NCI-H1092 (cell line): ENCODE measurements at regions not wholly inside any gene's neighbourhood (a gene's known extent, or its start where the extent isn't known, plus 50 kb on each side); places are given as distances from the start of the nearest gene placed in this dataset.
A peak's percentile ranks its signal among the peaks of the same experiment; 100 is the strongest.
"Not testable (repeated sequence)": the region's sequence is repeated elsewhere in the genome, so short reads cannot be mapped to it uniquely, and the experiment has no call there.

Experiments used
- DNase-seq: peaks from one replicate; lab custom pipeline; 2025; lab: John Stamatoyannopoulos, UW

DNA sequence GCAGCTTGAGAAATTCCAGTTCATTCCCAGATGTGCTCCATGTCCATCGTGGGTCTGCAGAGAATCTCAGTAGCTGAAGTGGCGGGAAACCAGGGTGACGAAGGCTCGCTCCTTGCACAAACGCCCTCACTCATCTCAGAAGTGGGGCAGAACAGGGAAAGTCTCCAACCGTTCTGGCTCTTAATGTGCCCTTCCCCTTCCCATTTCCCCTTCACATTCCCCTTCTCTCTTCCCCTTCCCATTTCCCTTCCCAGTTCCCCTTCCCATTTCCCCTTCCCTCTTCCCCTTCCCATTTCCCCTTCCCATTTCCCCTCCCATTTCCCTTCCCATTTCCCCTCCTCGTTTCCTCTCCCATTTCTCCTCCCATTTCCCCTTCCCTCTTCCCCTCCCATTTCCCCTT, 108.5 kb downstream of the OLFM1 start:
- DNase-seq, result not testable (repeated sequence)

DNA sequence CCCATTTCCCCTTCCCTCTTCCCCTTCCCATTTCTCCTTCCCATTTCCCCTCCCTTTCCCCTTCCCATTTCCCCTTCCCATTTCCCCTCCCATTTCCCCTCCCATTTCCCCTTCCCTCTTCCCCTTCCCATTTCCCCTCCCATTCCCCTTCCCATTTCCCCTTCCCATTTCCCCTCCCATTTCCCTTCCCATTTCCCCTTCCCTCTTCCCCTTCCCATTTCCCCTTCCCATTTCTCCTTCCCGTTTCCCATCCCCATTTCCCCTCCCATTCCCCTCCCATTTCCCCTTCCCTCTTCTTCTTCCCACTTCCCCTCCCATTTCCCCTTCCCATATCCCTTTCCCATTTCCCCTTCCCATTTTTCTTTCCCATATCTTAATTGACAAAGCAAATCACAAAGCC, 109.0 kb downstream of the OLFM1 start:
- no peak for DNase-seq

DNA sequence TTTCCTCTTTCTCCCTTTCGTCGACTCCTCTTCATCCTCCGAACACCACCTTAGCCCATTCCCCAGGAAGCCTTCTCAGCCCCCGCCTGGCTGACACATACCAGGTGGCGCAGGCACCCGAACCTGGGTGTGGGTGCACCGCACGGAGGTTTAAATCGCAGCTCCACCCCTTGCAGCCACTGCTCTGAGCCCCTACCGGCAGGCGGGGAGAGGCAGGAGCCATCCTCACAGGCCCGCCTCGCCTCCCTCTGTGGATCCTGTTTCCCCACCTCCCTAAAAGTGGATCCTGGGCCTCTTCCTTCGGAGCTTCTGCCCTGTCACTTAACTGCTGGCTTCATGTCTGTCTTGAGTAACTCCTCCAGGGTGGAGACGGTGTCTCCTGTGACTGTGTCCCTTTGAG, 110.7 kb downstream of the OLFM1 start:
- no peak for DNase-seq

DNA sequence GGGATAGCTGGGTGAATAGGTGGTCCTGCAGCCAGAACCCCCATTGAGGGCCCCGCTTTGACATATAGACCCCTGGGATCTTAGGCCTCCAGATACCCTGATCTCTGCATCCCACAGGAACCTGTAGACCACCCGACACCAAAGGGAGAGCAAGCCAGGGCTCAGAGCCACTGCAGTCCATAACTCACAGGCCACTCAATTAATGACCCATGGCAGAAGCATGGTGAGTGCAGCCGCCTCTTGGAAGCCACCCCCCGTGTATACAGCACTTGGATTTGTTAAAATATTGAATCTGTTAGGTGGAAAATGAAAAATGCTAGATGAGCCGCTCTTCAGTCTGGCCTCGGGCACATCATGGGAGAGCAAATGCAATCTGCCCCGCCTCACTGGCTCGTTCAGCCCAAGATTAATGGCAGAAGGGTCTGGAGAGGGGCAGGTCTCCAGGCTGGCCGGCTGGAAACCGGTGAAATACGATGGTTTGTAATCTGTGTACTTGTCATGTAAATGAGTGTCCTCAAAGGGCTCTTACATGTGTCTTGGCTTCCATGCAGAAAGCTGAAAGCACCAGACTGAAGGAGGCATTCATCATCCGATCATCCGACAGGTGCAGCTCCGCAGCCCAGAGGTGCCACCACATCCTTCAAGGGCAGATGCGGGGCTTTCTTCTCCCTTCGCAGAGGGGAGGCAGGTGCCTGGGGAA, 111.3 kb downstream of the OLFM1 start:
- DNase-seq, result no peak

DNA sequence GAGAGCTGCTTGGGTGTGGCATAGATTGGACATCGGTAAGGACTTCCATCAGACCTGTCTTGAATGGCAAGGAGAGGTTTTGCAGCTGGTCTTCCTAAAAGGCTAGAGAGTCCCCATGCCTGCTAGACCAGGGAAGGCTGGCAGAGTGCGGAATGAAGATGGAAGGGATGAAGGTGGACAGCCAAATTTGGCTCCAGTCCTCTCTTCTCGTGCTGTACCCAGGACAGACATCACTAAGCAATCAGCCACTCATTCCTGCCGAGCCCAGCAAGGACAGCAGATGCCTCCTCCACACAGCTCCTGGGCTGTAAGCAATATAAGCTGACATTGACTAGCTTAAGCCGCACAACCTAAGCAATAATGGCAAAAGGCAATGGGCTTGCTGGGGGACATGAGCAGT, 112.0 kb downstream of the OLFM1 start:
- no peak for DNase-seq

DNA sequence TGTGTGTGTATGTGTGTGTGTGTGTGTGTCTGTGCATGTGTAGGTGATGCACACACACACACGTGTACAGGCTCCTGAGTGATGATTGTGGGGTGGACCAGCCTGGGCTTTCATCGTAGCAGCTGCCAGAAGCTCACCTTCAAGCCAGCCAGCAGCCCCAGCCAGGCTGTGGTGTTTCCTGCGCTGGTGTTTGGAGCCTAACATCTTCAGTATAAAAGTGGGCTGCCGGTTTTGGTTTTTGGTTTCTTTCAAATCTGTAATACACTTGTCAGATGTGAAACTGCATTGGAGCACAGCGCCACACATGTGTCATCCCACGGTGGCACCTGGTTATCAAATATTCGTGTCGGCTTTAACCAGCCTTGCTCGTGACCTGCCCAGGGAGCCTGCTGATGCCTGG, 114.2 kb downstream of the OLFM1 start:
- DNase-seq, result no peak

DNA sequence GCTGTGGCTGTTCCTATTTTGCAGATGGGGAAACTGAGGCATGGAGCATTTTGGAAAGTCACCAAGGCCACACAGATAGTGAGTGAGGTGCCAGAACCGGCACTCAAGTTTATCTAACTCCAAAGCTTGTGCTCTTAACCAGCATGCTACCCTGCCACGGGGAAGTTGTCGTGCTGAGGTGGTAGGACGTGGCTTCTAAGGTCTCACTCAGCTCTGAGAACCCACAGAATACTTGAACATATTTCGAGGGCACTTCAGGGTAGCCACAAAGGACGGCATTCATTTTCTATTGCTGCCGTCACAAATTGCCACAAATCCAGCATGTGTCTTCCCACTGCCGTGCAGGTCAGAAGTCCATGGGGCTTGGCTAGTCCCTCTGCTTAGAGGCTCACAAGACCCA, 116.7 kb downstream of the OLFM1 start:
- no peak for DNase-seq

DNA sequence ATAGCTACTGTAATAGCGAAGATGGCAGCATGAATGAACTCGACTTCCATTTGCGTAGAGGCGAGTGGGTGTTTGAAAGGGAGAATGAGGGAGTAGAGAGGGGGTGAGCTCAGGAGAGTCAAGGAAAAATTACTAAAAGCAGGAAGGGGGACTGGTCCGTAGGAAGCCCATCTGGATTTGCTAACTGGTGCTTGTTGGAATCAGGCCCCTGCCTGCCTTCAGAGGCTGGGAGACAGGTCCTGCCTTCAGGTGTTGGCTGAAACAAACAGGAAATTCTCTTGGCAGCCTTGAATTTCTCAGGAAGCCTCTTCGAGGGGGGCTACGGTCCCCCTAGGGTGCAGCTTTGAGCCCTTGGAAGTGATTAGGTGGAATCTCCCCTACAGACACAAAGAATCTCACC, 121.7 kb downstream of the OLFM1 start:
- no peak for DNase-seq

DNA sequence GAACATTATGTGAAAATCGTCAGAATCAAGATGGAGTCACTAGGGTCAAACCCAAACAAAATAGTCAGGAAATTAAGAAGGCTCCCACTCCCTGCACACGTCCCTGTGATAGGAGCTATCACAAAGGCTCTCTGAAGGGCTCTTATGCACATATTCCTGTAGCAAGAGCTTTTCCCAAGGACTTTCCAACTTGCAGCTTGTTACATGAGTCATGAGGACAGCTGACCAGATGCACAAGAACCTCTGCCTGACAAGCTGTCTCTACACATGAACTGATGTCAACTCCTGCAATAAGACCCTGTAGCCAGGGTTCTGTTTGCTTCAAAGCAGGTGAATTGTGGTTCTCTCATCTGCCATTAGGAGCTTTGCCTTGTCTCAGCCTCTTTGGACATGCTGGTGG, 122.4 kb downstream of the OLFM1 start:
- DNase-seq, result no peak

DNA sequence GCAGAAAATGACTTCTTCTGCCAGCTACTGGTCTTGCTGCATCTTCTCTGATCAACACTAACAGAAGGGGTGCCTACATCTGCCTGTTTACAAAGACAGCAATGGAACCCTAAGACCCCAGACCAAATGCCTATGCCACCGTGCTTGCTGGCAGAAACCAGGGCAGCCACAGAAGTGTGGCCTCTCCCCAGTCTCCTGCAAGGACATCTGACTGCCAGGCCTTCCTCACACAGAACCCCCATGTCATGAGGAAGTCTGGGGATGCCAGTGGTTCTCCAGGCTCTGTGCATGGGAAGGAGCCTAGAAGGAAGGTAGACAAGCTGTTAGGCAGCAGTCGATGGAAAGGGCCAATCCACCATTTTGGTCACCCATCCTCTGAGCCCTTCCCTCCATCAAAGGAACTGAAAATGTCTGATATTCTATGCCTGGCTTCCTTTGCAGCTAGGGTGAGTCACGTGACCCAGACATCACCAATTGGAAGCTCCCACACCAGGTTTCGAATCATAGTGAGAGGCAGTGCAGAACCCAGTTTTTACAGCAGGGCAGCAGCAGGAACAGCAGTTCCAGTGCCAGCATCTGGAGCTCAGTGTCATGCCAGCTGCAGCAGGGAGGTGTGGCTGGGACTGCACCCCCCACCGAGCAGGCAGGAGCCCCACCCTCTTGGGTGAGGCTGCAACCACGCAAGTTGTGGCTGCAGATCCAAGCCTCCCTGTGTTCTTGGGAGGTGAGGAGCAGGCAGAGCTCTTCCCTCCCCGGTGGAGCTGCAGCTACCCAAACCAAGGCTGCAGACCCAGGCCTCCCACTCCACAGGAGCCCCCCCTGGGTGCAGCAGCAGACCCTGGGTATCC, 123.4 kb downstream of the OLFM1 start:
- DNase-seq, result no peak

DNA sequence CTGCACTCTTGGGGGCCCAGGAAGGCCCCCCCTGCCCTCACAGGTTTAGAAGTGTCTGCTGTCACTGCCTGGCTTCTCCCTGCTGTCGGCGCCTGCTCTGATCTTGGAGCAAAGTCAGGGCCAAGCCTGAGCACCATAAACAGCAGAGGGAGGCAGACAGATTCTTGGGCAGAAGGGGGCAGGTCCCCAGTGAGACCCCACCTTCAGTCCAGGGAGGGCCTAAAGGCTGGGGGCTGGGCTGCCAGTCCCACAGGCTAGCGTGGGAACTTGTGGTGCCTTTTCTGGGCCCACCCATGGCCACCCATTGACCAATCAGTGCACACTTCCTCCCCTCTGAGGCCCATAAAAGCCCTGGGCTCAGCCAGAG, 124.0 kb downstream of the OLFM1 start:
- no peak for DNase-seq

DNA sequence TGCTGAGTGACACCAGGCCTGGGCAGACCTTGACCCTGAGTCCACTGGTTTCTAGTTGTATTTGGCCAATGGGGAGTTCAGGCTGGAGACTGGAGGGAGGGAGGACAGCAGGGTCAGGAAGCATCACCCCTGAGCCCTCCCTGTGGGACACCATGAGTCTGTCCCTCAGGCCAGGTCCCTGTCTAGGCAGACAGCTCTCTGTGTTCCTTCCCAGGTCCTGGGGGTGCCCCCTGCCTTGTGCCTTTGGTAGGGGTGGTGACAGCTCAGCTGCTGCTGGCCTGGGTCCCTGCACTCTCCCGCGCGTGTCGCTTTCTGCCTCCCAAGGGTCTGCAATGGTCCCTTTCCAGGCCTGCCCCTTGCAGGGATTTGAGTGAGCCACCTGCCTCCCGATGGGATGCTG, 125.5 kb downstream of the OLFM1 start:
- DNase-seq, result no peak

DNA sequence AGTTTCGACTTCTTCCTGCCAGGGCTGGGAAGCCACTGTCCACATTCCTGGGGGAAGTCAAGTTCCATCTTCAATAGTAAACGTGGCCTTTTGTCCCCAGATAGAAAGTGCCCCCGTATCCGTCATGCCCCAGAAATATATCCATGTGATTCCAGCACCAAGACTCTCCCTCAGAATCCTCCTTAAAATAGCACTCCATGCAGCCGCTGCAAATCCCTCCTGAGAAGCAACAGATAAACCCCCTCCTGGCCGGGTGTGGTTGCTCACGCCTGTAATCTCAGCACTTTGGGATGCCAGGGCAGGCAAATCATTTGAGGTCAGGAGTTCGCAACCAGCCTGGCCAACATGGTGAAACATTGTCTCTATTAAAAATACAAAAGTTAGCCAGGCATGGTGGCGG, 126.1 kb downstream of the OLFM1 start:
- DNase-seq, result no peak

DNA sequence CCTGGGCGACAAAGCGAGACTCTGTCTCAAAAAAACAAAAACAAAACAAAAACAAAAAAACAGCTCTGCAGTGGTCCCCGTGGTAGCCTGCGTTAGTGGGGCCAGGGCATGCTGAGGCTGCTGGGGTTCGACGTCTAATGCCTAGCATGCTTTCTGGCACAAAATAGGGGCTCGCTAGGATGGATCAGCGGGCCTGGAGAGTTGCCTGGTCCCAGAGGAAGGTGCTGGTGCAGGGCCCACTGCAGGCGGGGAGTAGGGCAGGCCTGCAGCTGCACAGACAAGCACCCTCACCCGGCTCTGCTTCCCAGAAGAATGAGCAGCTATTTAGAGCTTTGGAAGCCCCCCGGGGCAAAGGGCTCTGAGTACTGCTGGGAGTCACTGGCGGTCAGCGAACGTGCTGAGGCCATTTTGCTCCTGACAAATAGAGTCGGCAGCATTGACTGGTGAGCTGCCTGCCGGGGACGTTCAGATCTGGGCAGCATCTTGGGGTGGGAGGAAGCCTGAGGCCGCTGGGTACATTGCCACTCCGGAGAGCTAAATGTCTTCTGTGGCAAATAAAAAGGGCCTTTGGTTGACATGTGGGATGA, 126.7 kb downstream of the OLFM1 start:
- no peak for DNase-seq

DNA sequence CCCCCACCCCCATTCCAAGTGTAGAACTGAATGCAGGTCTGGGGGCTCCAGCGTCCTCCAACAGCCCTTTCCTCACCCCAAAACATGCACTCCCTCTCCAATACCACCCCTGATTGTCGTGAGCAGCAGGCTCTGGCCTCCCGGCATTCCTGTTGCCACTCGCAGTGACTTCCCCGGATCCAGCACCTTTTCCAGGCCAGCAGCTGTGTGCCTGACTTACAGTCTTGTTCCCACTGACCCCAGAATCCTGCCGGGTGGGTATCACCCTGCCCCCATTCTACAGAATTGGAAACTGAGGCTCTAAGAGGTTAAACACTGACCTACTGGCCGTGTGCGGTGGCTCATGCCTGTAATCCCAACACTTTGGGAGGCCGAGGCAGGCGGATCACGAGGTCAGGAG, 127.2 kb downstream of the OLFM1 start:
- no peak for DNase-seq

DNA sequence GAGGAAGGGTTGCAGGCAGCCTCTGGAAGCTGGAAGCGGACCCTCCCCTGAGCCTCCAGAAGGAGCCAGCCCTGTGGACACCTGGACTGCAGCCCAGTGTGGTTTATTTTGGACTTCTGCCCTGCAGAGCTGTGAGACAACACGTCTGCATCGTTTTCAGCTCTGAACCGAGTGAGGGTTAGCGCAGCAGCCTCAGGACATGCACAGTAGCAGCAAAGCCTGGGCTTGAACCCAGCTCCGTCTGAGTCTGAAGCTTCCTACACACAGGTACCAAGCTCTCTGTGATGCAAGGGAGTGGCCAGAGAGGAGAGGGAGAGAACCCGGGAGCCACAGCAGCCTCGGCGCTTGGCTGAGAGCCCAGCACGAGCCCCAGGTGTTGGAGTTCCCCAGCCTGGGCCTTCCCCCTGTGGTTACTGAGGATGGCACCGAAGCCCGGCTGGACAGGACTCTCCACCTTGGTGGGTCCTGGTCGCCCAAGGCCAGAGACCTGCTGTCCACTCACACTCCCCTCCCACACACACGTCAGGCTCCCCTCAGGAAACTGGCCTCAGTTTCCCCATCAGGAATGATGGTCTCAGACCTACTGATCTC, 128.2 kb downstream of the OLFM1 start:
- DNase-seq, result peak; percentile 94

DNA sequence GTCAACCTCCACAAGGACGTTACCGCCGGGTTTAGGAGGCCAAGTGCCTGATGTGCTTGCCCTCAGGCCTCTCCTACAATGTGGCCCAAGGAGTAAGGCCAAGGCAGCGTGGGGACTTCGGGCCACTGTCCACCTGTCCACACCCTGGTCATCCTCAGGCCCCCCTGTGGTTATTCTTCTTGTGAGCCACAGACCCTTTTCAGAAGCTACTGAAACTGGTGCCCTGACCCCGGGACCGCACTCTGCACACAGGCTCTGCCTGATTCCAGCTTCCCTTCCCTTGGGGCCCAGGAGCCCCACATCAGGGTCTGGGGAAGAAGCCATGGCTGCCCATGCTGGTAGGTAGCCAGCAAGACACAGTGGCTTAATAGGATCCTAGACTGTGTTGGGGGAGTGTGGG, 128.8 kb downstream of the OLFM1 start:
- DNase-seq, result no peak

DNA sequence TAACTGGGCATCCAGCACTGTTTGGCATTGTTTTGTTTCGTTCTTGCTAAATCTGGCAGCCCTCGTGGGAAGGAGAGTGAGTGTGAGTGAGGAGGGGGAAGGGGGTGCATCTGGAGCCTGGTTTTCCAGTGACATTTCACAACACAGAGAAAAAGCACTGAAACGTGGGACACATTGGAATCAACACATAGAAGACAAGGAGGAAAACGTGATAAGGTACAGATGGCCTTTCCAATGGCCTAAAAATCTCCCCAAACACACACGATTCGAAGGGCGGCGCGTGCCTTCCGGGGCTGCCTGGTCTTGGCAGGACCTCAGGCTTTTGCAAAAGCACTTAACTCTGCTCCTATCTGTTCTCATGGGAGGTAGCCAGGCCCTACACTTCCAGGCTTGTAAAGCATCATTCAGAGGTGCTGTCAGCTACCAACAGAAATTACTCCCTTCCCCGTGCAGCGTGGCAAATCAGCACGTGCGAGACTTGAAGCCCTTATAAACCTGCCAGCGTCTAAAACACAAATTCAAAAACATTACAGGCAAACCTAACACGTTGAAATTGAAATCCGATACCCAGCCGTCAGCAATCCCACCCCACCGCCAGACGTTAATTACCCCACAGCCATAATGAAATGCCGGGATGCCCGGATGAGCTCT, 129.4 kb downstream of the OLFM1 start:
- DNase-seq, result peak; percentile 11

DNA sequence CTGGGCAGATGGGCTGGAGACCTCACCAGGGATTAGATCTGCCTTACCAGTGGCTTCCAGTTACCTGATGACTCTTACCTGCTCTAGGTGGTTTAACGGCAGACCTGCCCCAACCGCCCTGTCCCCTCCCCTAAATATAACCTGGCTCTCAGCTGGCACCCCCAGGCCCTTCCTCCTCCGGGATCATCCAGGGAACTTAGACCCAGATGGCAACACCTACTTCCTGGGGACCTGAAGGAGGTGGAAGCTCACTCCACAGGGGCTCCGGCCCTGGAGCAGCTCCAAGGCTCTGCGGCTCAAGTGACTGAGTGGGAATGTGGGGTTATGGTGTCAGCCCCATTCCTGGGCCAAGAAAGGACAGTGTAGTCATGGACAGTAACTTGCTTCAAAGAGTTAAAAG, 130.4 kb downstream of the OLFM1 start:
- DNase-seq, result no peak

DNA sequence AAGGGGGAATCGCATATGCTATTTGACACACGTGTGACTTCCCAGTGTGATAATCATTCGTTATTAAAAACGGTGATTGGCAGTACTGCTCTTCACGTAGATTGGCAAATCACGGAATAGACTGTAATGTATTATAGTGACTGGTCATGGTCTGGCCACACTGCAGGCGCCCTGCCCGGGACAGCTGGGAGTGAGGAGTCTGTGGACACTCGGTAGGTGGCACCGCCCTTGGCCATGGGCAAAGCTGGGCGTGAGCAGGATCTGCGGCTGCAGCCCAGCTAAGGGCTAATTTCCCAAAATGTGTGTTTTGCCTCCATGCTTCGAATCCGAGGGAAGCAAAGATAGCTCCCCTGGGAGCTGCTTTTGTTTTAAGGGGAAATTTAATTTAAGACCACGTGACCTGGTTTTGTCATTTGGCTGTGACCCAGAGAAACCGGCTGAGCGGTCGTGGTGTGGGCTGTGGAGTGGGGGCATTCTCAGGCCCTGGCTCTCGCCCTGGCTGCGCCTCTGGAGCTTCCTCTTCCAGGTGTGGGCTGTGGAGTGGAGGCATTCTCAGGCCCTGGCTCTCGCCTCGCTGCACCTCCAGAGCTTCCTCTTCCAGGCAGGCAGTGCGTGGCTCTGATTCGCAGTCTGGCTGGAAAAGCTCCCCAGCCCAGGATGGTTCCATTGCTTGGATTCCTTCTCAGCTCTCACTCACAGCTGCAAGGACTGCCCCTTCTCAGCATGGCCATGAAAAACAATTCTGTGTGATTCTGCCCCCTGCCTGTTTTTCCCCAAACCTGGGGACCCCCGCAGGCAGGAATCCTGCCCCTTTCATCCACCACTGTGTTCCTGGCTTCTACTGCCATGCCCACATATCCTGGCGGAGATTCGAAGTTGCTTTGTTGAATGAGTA, 131.1 kb downstream of the OLFM1 start:
- no peak for DNase-seq
